Duodenal mucosa (tissue), 2 donors: ENCODE measurements at regions not wholly inside any gene's neighbourhood (a gene's known extent, or its start where the extent isn't known, plus 50 kb on each side); places are given as distances from the start of the nearest gene placed in this dataset.
"Not testable (repeated sequence)": the region's sequence is repeated elsewhere in the genome, so short reads cannot be mapped to it uniquely, and the experiment has no call there.

Experiments used
- H3K27ac ChIP-seq: one replicate; pipeline ENCODE4 v1.7.0; 2013; ENCODE audit warnings: low read depth, low read length
- H3K27me3 ChIP-seq, 2 donors: one replicate each; pipeline ENCODE4 v1.7.0; 2013; ENCODE audit warnings: low read length in 2 of 2, control low read depth in 1 of 2; ENCODE audit not compliant: insufficient read depth in 2 of 2, control insufficient read depth in 1 of 2
- H3K36me3 ChIP-seq, 2 donors: one replicate each; pipeline ENCODE4 v1.7.0; 2013; ENCODE audit warnings: low read length in 2 of 2, control low read depth in 1 of 2; ENCODE audit not compliant: insufficient read depth in 2 of 2, control insufficient read depth in 1 of 2
- H3K4me1 ChIP-seq, 2 donors: one replicate each; pipeline ENCODE4 v1.7.0; 2013; ENCODE audit warnings: low read length in 2 of 2, control low read depth in 1 of 2; ENCODE audit not compliant: insufficient read depth in 2 of 2, control insufficient read depth in 1 of 2
- H3K4me3 ChIP-seq, 2 donors: one replicate each; pipeline ENCODE4 v1.7.0; 2013; ENCODE audit warnings: low read length in 2 of 2, low read depth in 1 of 2
- H3K9ac ChIP-seq, 2 donors: one replicate each; pipeline ENCODE4 v1.7.0; 2013; ENCODE audit warnings: low read length in 2 of 2, low read depth in 1 of 2
- H3K9me3 ChIP-seq, 2 donors: one replicate each; pipeline ENCODE4 v1.7.0; 2013; ENCODE audit warnings: low read length in 2 of 2, control low read depth in 1 of 2; ENCODE audit not compliant: control insufficient read depth in 1 of 2

DNA sequence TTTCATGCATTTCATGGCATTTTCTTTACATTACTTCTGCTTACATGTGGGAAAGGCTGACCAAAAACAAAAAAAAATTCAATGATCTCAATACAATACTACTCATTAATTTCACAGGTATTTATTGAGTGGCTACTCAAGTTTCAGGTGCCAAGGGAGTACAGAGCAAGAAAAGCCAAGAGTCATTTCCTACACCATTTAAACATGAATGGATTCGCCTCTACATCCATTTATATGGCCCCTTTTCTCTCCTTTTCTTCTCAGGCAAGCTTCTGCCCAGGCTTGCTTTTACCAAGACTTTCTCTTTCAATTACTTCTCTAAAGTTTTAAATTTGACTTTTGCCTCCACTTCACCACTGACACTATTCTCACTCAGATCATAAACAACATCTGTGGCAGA lies 1603.1 kb upstream of the CELF4 start:
- Histone ChIP-seq H3K27me3 (no peaks in the 10 kb centered on the region), H3K27ac (no peak overlapping the region), H3K9me3 (no peaks in the 10 kb centered on the region), H3K36me3 (no peaks in the 10 kb centered on the region), H3K4me1 (no peaks in the 10 kb centered on the region), H3K4me3 (no peak overlapping the region), H3K9ac (no peak overlapping the region)

DNA sequence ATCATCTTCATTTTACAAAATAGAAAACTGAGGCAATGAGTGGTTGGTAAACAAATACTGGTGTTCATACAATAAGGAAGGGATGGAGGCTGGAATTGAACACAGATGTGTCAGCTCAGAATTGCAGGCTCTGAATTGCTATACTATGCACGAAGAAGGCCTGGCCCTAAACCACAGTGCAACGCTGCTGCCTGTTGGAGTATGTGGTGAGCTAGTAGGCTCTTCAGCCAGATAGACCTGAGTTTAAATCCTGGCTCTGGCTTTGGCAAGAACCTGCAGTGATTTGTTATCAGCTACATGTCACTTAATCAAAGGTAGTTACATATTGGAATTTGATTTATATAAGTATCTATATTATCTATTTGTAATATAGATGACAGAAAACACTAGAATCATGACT lies 1602.4 kb upstream of the CELF4 start:
- Histone ChIP-seq H3K4me1 (no peaks in the 10 kb centered on the region), H3K9me3 (no peaks in the 10 kb centered on the region), H3K27me3 (no peaks in the 10 kb centered on the region), H3K36me3 (no peaks in the 10 kb centered on the region), H3K27ac (no peak overlapping the region), H3K9ac (no peak overlapping the region), H3K4me3 (no peak overlapping the region)

DNA sequence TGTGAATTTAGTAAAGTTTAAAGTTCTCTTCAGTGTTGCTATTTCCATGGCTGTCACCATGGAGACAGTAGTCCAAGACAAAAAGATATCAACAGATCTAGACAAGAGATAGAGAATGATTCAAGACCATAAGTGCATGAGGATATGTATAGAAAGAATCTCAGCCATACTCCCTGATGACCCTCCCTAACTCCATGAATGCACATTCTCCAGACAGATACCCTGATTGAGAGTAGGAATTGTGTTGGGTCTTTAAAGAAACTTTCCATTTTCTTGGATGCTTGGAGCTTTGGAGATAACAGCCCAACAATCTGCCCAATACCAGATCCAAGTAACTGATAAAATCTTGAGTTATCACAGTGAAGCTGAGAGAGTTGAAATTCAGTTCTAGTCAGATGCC lies 1601.2 kb upstream of the CELF4 start:
- H3K9me3 ChIP-seq: no peaks in the 10 kb centered on the region
- H3K9ac ChIP-seq: no peak overlapping the region
- no peak overlapping the region for H3K27ac ChIP-seq
- H3K4me3 ChIP-seq: no peak overlapping the region
- H3K27me3 ChIP-seq: no peaks in the 10 kb centered on the region
- H3K4me1 ChIP-seq: no peaks in the 10 kb centered on the region
- H3K36me3 ChIP-seq: no peaks in the 10 kb centered on the region

DNA sequence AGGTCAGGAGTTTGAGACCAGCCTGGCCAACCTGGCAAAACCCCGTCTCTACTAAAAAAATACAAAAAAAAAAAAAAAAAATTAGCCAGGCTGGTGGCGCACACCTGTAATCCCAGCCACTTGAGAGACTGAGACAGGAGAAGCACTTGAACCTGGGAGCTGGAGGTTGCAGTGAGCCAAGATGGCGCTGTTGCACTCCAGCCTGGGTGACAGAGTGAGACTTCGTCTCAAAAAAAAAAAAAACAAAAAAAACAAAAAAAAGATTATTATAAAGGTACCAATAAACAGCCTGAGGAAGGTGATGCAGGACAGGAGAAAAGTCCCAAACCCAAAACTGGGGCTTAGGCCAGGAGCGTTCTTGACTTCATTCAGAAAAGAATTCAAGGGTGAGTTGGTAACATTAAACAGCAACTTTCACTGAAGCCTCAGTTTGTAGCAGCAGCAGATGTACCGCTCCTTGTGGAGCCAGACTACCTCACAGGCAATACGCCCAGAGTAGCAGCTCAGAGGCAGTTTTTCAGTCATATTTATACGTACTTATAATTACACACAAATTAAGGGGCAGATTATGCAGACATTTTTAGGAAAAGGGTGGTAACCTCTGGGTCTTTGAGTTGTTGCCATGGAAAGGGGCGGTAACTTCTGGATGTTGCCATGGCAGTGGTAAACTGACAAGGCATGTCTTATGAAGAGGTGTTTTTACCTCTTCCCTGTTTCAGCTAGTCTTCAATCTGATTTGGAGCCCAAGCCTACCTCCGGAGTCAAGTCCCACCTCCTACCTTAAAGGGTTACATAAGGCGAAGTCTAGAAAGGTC lies 1596.6 kb upstream of the CELF4 start:
- no peak overlapping the region for H3K9ac ChIP-seq
- no peaks in the 10 kb centered on the region for H3K36me3 ChIP-seq
- no peaks in the 10 kb centered on the region for H3K4me1 ChIP-seq
- no peaks in the 10 kb centered on the region for H3K27me3 ChIP-seq
- H3K4me3 ChIP-seq: no peak overlapping the region
- no peaks in the 10 kb centered on the region for H3K9me3 ChIP-seq
- H3K27ac ChIP-seq: no peak overlapping the region

DNA sequence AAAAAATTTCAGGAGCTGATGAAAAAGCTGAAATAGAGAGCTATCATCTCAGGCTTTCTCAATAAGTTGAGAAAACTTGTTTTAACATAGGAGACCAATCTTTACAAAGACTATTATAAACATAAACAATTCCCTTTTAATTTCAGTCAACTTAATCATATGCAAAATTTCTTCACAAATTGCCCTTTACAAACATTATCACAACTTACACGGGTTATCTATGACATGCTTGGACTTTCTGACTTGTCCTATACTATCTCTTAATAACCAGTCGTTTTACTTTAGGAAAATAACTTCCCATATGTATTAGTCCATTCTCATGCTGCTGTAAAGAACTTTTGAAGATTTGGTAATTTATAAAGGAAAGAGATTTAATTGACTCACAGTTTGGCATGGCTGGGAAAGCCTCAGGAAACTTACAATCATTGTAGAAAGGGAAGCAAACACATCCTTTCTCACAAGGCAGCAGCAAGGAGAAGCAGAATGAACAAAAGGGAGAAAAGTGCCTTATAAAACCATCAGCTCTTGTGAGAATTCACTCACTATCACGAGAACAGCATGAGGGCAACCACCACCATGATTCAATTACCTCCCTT lies 1583.7 kb upstream of the CELF4 start:
- H3K4me3 ChIP-seq: no peak overlapping the region
- H3K4me1 ChIP-seq: no peaks in the 10 kb centered on the region
- H3K9me3 ChIP-seq: peaks cover 10 to 11% of the 10 kb centered on the region in 2 donors
- no peaks in the 10 kb centered on the region for H3K36me3 ChIP-seq
- H3K27ac ChIP-seq: no peak overlapping the region
- no peaks in the 10 kb centered on the region for H3K27me3 ChIP-seq
- no peak overlapping the region for H3K9ac ChIP-seq

DNA sequence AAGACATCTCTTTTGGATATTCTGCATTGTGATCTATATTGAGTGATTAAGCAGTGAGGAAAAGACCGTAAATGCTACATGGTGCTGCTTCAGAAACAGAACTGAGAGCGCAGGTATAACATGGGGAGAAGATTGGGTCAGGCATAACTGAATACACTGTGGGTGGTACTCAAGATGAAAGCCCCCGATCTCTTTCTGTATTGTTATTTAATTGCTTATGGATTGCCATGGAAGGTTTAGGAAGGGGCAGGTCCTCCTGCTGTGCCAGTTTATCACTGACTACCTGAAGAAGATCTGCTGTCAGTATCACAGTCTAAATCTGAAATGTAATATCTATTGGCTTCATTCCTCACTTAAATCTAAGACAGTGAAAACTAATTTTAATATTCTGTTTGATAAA lies 1568.7 kb upstream of the CELF4 start:
- H3K4me1 ChIP-seq: no peaks in the 10 kb centered on the region
- no peaks in the 10 kb centered on the region for H3K27me3 ChIP-seq
- no peak overlapping the region for H3K4me3 ChIP-seq
- H3K9ac ChIP-seq: no peak overlapping the region
- H3K27ac ChIP-seq: no peak overlapping the region
- H3K9me3 ChIP-seq: no peaks in the 10 kb centered on the region
- H3K36me3 ChIP-seq: no peaks in the 10 kb centered on the region

DNA sequence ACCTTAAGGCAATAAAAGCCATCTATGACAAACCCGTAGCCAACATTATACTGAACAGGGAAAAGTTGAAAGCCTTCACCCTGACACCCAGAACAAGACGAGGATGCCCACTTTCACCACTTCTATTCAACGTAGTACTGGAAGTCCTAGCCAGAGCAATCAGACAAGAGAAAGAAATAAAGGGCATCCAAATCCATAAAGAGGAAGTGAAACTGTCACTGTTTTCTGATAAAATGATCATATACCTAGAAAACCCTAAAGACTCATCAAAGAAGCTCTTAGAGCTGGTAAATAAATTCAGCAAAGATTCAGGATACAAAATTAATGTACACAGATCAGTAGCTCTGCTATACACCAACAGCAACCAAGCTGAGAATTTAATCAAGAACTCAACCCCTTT lies 1561.9 kb upstream of the CELF4 start:
- H3K4me1 ChIP-seq, H3K27ac ChIP-seq, H3K4me3 ChIP-seq, H3K9me3 ChIP-seq, H3K36me3 ChIP-seq, H3K9ac ChIP-seq, H3K27me3 ChIP-seq: not testable (repeated sequence)

DNA sequence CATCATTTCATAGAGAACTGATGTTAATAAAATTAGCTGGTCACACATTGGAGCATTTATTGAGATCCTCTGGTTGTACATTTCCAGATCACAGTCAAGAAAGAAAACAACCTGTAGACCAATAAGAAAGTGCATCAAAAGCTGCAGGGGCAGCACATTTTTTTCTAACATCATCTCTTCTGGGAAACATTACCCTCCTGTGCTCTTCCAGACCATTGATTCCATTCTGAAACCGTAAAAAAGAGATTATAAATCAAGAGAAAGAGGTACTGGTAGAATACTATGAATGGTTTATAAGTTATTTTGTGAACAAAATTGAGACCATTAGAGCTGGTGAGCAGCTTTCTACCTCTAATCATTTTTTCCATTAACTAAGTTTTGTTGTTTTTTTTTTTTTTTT lies 1548.2 kb upstream of the CELF4 start:
- Histone ChIP-seq H3K4me3 (no peak overlapping the region), H3K9ac (no peak overlapping the region), H3K27ac (no peak overlapping the region), H3K36me3 (no peaks in the 10 kb centered on the region), H3K9me3 (no peaks in the 10 kb centered on the region), H3K27me3 (no peaks in the 10 kb centered on the region), H3K4me1 (no peaks in the 10 kb centered on the region)

DNA sequence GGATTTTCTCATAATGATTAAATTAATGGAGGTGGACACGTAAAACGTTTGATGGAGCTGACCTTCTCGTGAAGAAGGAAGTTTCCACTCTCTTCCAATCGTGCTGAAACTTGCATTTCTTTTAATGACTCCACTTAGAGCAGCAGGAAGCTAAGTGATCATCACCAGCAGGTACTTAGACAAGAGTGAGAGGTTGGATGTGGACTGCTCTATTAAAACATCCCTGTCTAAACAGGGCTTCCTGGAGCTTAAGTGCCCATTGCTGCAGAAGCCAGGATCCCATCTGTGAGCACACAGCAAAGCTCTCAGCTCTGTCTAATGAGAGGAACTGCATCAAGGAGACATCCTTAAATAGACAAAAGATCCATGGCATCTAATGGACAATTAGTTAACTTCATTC lies 1539.5 kb upstream of the CELF4 start:
- Histone ChIP-seq H3K27me3 (no peaks in the 10 kb centered on the region), H3K4me3 (no peak overlapping the region), H3K9me3 (no peaks in the 10 kb centered on the region), H3K36me3 (no peaks in the 10 kb centered on the region), H3K9ac (no peak overlapping the region), H3K4me1 (no peaks in the 10 kb centered on the region), H3K27ac (no peak overlapping the region)

DNA sequence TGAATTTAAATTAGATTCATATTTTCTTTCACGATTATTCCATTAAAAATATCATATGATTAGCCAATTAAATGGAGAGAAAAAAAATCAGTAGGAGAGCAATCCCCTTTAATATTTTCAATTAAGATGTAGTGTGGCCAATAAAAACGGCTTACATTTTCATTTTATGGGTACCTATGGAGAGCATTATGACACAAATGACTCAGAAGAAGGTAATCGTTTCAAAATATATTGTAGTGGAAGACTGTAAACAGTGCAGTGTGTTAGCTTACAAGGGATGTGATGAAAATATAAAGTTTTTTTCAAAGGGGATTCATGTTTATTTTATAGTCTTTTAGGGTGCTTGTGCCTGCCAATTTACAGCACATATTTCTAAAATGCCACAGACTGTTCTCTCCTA lies 1507.4 kb upstream of the CELF4 start:
- Histone ChIP-seq H3K27ac (no peak overlapping the region), H3K9ac (no peak overlapping the region), H3K36me3 (no peaks in the 10 kb centered on the region), H3K4me3 (no peak overlapping the region), H3K9me3 (no peaks in the 10 kb centered on the region), H3K27me3 (no peaks in the 10 kb centered on the region), H3K4me1 (no peaks in the 10 kb centered on the region)
